H1 (cell line): ENCODE measurements at regions not wholly inside any gene's neighbourhood (a gene's known extent, or its start where the extent isn't known, plus 50 kb on each side); places are given as distances from the start of the nearest gene placed in this dataset.

Source experiments
- CTCF ChIA-PET: fragments of 300-600 bp; sonication (Branson Sonifier 250); formaldehyde crosslinking; loops from one replicate; lab custom pipeline; 2021; ENCODE audit not compliant: partially characterized antibody; lab: Charles Lee
- POLR2A ChIA-PET: fragments of 300-600 bp; sonication (Branson Sonifier 250); formaldehyde crosslinking; loops from one replicate; lab custom pipeline; 2021; ENCODE audit warnings: inconsistent platforms; ENCODE audit not compliant: partially characterized antibody; lab: Charles Lee
- DNase-seq, 2 experiments: peaks; one replicate each; pipeline versions ENCODE4 v3.0.0 to v3.0.0-alpha.2; 2010 to 2022; ENCODE audit warnings: low spot score in 2 of 2, low read depth in 1 of 2, mixed read lengths in 1 of 2
- FAIRE-seq: peaks from 2 replicates; lab custom pipeline; 2011; peaks lifted over from hg19 to GRCh38; lab: Jason Lieb, UNC
- H2AFZ ChIP-seq: 2 replicates; pipeline ENCODE4 v1.8.1; 2012; ENCODE audit warnings: low read length, inconsistent platforms
- H2AK5ac ChIP-seq: 2 replicates; pipeline ENCODE4 v1.6.1; 2013; ENCODE audit warnings: low read depth, low read length
- H2BK120ac ChIP-seq: replicated peaks from 2 replicates; pipeline ENCODE3; 2013; ENCODE audit warnings: low read depth, low read length, inconsistent platforms
- H2BK12ac ChIP-seq: 2 replicates; pipeline ENCODE4 v1.6.1; 2013; ENCODE audit warnings: low read depth, low read length
- H2BK15ac ChIP-seq: 2 replicates; pipeline ENCODE4 v1.6.1; 2013; ENCODE audit warnings: low read length
- H2BK20ac ChIP-seq: 2 replicates; pipeline ENCODE4 v1.6.1; 2013; ENCODE audit warnings: low read length
- H2BK5ac ChIP-seq: 2 replicates; pipeline ENCODE4 v1.6.1; 2013; ENCODE audit warnings: low read depth, low read length
- H3K14ac ChIP-seq: 2 replicates; pipeline ENCODE4 v1.6.1; 2013; ENCODE audit warnings: inconsistent platforms; ENCODE audit not compliant: insufficient read length
- H3K18ac ChIP-seq: 2 replicates; pipeline ENCODE4 v1.6.1; 2013; ENCODE audit warnings: low read length; ENCODE audit errors: extremely low read depth
- H3K23ac ChIP-seq: 2 replicates; pipeline ENCODE4 v1.6.1; 2013; ENCODE audit warnings: inconsistent platforms; ENCODE audit not compliant: insufficient read length
- H3K23me2 ChIP-seq: 2 replicates; pipeline ENCODE4 v1.6.1; 2013; ENCODE audit warnings: low read depth, low read length
- H3K27ac ChIP-seq: 2 replicates; pipeline ENCODE4 v1.6.1; 2011; ENCODE audit warnings: low read depth, low read length, inconsistent platforms
- H3K27me3 ChIP-seq, 4 experiments: replicated peaks in 1 of 4; 1 replicate in 1 of 4; 2 replicates in 3 of 4; pipeline versions ENCODE4 v1.6.1 to v1.8.1; 2011 to 2013; ENCODE audit warnings: low read length in 3 of 4, mild to moderate bottlenecking in 3 of 4, inconsistent platforms in 2 of 4, mixed read lengths in 2 of 4, moderate library complexity in 1 of 4; ENCODE audit not compliant: control insufficient read depth in 3 of 4, insufficient read depth in 3 of 4; ENCODE audit errors: extremely low read depth in 1 of 4
- H3K36me3 ChIP-seq, 4 experiments: 2 replicates each; pipeline versions ENCODE4 v1.6.1 to v1.8.1; 2011 to 2013; ENCODE audit warnings: mild to moderate bottlenecking in 4 of 4, low read length in 3 of 4, moderate library complexity in 2 of 4, control low read depth in 1 of 4, inconsistent platforms in 1 of 4; ENCODE audit not compliant: insufficient read depth in 4 of 4, control insufficient read depth in 2 of 4
- H3K4ac ChIP-seq: replicated peaks from 2 replicates; pipeline ENCODE3; 2013; ENCODE audit warnings: low read length, low read depth, mixed read lengths, inconsistent platforms; ENCODE audit not compliant: insufficient read length
- H3K4me1 ChIP-seq, 4 experiments: replicated peaks in 1 of 4; 1 replicate in 1 of 4; 2 replicates in 3 of 4; pipeline versions ENCODE4 v1.6.1 to v1.8.1; 2011 to 2013; ENCODE audit warnings: low read length in 3 of 4, inconsistent platforms in 2 of 4, mixed read lengths in 1 of 4; ENCODE audit not compliant: insufficient read depth in 4 of 4, control insufficient read depth in 3 of 4
- H3K4me2 ChIP-seq, 2 experiments: 2 replicates each; pipeline versions ENCODE4 v1.6.1 to v1.8.1; 2011 to 2013; ENCODE audit warnings: low read depth in 2 of 2, low read length in 2 of 2, control low read depth in 1 of 2, inconsistent platforms in 1 of 2, mild to moderate bottlenecking in 1 of 2; ENCODE audit not compliant: insufficient read depth in 1 of 2
- H3K4me3 ChIP-seq, 4 experiments: fragments of 200-600, 300-600 bp in 1 of 4; sonication (generic), shearing (Covaris generic), sonication (Bioruptor Twin) in 1 of 4; 2 replicates each; pipeline versions ENCODE4 v1.5.1 to v1.8.1; 2011 to 2016; ENCODE audit warnings: low read length in 4 of 4, low read depth in 3 of 4, control low read depth in 2 of 4, inconsistent platforms in 2 of 4, mild to moderate bottlenecking in 2 of 4, mixed read lengths in 1 of 4, moderate library complexity in 1 of 4; ENCODE audit not compliant: insufficient read depth in 2 of 4; ENCODE audit errors: extremely low read depth in 1 of 4
- H3K56ac ChIP-seq: replicated peaks from 2 replicates; pipeline ENCODE3; 2013; ENCODE audit warnings: low read depth, mild to moderate bottlenecking, mixed read lengths, low read length, inconsistent platforms; ENCODE audit not compliant: insufficient read length
- H3K79me1 ChIP-seq: 2 replicates; pipeline ENCODE4 v1.6.1; 2013; ENCODE audit warnings: low read depth, low read length, control low read depth
- H3K79me2 ChIP-seq, 2 experiments: 2 replicates each; pipeline versions ENCODE4 v1.6.1 to v1.8.1; 2012 to 2013; ENCODE audit warnings: low read length in 2 of 2, mild to moderate bottlenecking in 2 of 2, inconsistent platforms in 1 of 2; ENCODE audit not compliant: insufficient read depth in 2 of 2, control insufficient read depth in 1 of 2
- H3K9ac ChIP-seq, 4 experiments: replicated peaks in 1 of 4; 1 replicate in 1 of 4; 2 replicates in 3 of 4; pipeline versions ENCODE4 v1.6.1 to v1.8.1; 2011 to 2013; ENCODE audit warnings: low read depth in 3 of 4, low read length in 3 of 4, control low read depth in 2 of 4, mild to moderate bottlenecking in 2 of 4, moderate library complexity in 2 of 4, inconsistent platforms in 1 of 4; ENCODE audit errors: extremely low read depth in 1 of 4
- H3K9me3 ChIP-seq, 2 experiments: 2 replicates each; pipeline versions ENCODE4 v1.6.1 to v1.8.1; 2012 to 2013; ENCODE audit warnings: mild to moderate bottlenecking in 2 of 2, moderate library complexity in 2 of 2, control low read depth in 1 of 2, inconsistent platforms in 1 of 2, low read depth in 1 of 2, low read length in 1 of 2, mixed read lengths in 1 of 2; ENCODE audit not compliant: insufficient read depth in 2 of 2
- H4K20me1 ChIP-seq, 2 experiments: replicated peaks in 1 of 2; 2 replicates each; pipeline versions ENCODE3 to v1.8.1; 2011 to 2013; ENCODE audit warnings: inconsistent platforms in 2 of 2, low read length in 2 of 2, mild to moderate bottlenecking in 1 of 2; ENCODE audit not compliant: insufficient read depth in 2 of 2, control insufficient read depth in 1 of 2
- H4K5ac ChIP-seq: 2 replicates; pipeline ENCODE4 v1.6.1; 2013; ENCODE audit warnings: low read length, low read depth, mixed read lengths, inconsistent platforms; ENCODE audit not compliant: insufficient read length
- H4K8ac ChIP-seq: 2 replicates; pipeline ENCODE4 v1.8.0; 2013; ENCODE audit warnings: mild to moderate bottlenecking, moderate library complexity, low read length, inconsistent platforms; ENCODE audit not compliant: insufficient read depth; ENCODE audit errors: extremely low read depth
- H4K91ac ChIP-seq: replicated peaks from 2 replicates; pipeline ENCODE3; 2013; ENCODE audit warnings: low read length, mixed read lengths, inconsistent platforms; ENCODE audit not compliant: insufficient read length
- BACH1 ChIP-seq: IDR thresholded peaks from 2 replicates; pipeline ENCODE4 v1.6.1; 2012; ENCODE audit warnings: low read length, improper control_type of control experiment
- JUN ChIP-seq: IDR thresholded peaks from 2 replicates; pipeline ENCODE4 v1.6.1; 2011; ENCODE audit warnings: low read depth, mild to moderate bottlenecking, improper control_type of control experiment, low read length
- MAFK ChIP-seq: IDR thresholded peaks from 2 replicates; pipeline ENCODE4 v1.6.1; 2012; ENCODE audit warnings: low read depth, mild to moderate bottlenecking, improper control_type of control experiment, low read length
- POLR2A ChIP-seq, 2 experiments: IDR thresholded peaks; 1 replicate in 1 of 2; 2 replicates in 1 of 2; pipeline ENCODE4 v1.6.1; 2011; ENCODE audit warnings: low read depth in 2 of 2, low read length in 2 of 2, mild to moderate bottlenecking in 2 of 2; ENCODE audit errors: control extremely low read depth in 1 of 2
- POLR2AphosphoS5 ChIP-seq: IDR thresholded peaks from 2 replicates; pipeline ENCODE4 v1.6.1; 2011; ENCODE audit warnings: low read depth, low read length
- RXRA ChIP-seq: IDR thresholded peaks from 2 replicates; pipeline ENCODE4 v1.6.1; 2011; ENCODE audit warnings: low read depth, mild to moderate bottlenecking, low read length, moderate library complexity; ENCODE audit not compliant: insufficient read depth
- SIX5 ChIP-seq: IDR thresholded peaks from 2 replicates; pipeline ENCODE4 v1.6.1; 2011; ENCODE audit warnings: mild to moderate bottlenecking, low read depth, low read length
- SUZ12 ChIP-seq: fragments of 200-600 bp; sonication (generic); IDR thresholded peaks from 2 replicates; pipeline ENCODE4 v1.6.1; 2012; ENCODE audit warnings: mild to moderate bottlenecking, inconsistent platforms, low read length, moderate library complexity, mixed read lengths
- TAF7 ChIP-seq: optimal IDR thresholded peaks from 2 replicates; pipeline ENCODE3; 2011; ENCODE audit warnings: low read depth, mild to moderate bottlenecking, inconsistent platforms, low read length, moderate library complexity, borderline replicate concordance
- TBP ChIP-seq: IDR thresholded peaks from 2 replicates; pipeline ENCODE4 v1.6.1; 2011; ENCODE audit warnings: low read depth, low read length, improper control_type of control experiment
- TCF12 ChIP-seq: IDR thresholded peaks from 2 replicates; pipeline ENCODE4 v1.6.1; 2011; ENCODE audit warnings: low read depth, mild to moderate bottlenecking, low read length
- ZNF274 ChIP-seq: IDR thresholded peaks from 2 replicates; pipeline ENCODE4 v1.7.0; 2012; ENCODE audit warnings: low read length, borderline replicate concordance; ENCODE audit errors: extremely low read depth
- WGBS, 2 experiments: shearing (Covaris generic) in 1 of 2; methylation state at CpG; one replicate each; pipeline versions ENCODE4 v1.1.6 to v1.1.7; 2013 to 2015; ENCODE audit warnings: low lambda C conversion rate in 2 of 2, mixed read lengths in 2 of 2, inconsistent platforms in 1 of 2, low coverage in 1 of 2, missing lambda C conversion rate in 1 of 2; ENCODE audit not compliant: insufficient replicate concordance in 2 of 2, insufficient coverage in 1 of 2, insufficient read length in 1 of 2; ENCODE audit errors: extremely low coverage in 1 of 2, missing lambda C conversion rate in 1 of 2; 5-methylcytosine and 5-hydroxymethylcytosine counted together
- TF ChIP-seq, protein P1 (sequence below), 3 experiments: IDR thresholded peaks; 1 replicate in 2 of 3; 2 replicates in 1 of 3; pipeline versions ENCODE4 v1.5.1 to v1.6.1; 2011; ENCODE audit warnings: low read length in 3 of 3, mild to moderate bottlenecking in 3 of 3, inconsistent platforms in 2 of 3, low read depth in 1 of 3, moderate library complexity in 1 of 3; ENCODE audit not compliant: insufficient read depth in 1 of 3; ENCODE audit errors: control extremely low read depth in 1 of 3

DNA sequence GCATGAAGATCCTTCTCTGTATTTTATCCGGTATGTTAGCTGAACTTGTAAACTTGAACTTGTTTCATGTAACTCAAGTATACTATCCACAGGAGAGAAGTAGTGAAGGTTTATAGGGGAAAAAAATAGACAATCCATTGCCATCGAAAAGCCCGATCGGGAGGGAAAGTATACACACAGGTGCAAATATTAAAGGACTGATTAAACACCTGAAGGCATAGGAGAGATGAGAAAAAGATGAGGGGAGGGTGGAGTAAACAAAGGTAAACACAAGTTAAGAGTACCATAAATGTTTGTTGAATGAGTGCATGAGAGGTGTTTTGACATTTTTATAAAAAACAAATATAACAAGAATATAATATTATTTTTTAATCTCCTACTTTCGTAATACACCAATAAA is 64.3 kb upstream of the CITED2 start:
- no peak overlapping the region for H4K5ac ChIP-seq
- WGBS, 2 experiments, result 89% methylated on average over 5 of the region's 5 CpGs; no CpG with 5 or more reads in 1 of the 2 experiments
- POLR2A ChIA-PET, result no interaction called here

More for the DNA sequence above, 64.3 kb upstream of the CITED2 start:
- H3K4me2 ChIP-seq, result no peak overlapping the region
- no peak overlapping the region for H3K56ac ChIP-seq
- H3K23me2 ChIP-seq, result no peaks in the 10 kb centered on the region
- no peak overlapping the region for H3K9ac ChIP-seq
- no peak overlapping the region for H3K14ac ChIP-seq
- H3K4me3 ChIP-seq, result no peak overlapping the region
- H3K18ac ChIP-seq, result no peak overlapping the region
- H2BK5ac ChIP-seq, result no peak overlapping the region
- no peaks in the 10 kb centered on the region for H4K20me1 ChIP-seq
- CTCF ChIA-PET, result interaction anchor here (1.3 kb wide), 1 partner anchor 16 kb away, joined by 3 read pairs; no protein-coding TSS in a partner anchor
- H3K4me1 ChIP-seq, result no peaks in the 10 kb centered on the region
- H2AK5ac ChIP-seq, result no peak overlapping the region
- H3K36me3 ChIP-seq, result no peaks in the 10 kb centered on the region
- H2BK20ac ChIP-seq, result no peak overlapping the region
- H3K79me2 ChIP-seq, result no peaks in the 10 kb centered on the region
- H4K8ac ChIP-seq, result no peak overlapping the region
- no peaks in the 10 kb centered on the region for H3K27me3 ChIP-seq
- H4K91ac ChIP-seq, result no peak overlapping the region
- H2AFZ ChIP-seq, result no peak overlapping the region
- H2BK120ac ChIP-seq, result no peak overlapping the region
- H3K23ac ChIP-seq, result no peak overlapping the region
- H2BK15ac ChIP-seq, result no peak overlapping the region
- no peak overlapping the region for H3K4ac ChIP-seq
- no peaks in the 10 kb centered on the region for H3K9me3 ChIP-seq
- H2BK12ac ChIP-seq, result no peak overlapping the region
- H3K27ac ChIP-seq, result no peak overlapping the region
- FAIRE-seq (no peak), DNase-seq (no peak)
- TF ChIP-seq JUN (no peak), BACH1 (no peak), TBP (no peak), SIX5 (no peak), POLR2A (IDR thresholded peaks at IDR 0.05; ENCODE audit: control extremely low read depth in 1 of 2, low read depth in 2 of 2, low read length in 2 of 2) (no peak), MAFK (no peak), ZNF274 (no peak), TAF7 (no peak), RXRA (no peak), POLR2AphosphoS5 (no peak), SUZ12 (no peak), TCF12 (no peak)
- TF ChIP-seq, protein P1, sequence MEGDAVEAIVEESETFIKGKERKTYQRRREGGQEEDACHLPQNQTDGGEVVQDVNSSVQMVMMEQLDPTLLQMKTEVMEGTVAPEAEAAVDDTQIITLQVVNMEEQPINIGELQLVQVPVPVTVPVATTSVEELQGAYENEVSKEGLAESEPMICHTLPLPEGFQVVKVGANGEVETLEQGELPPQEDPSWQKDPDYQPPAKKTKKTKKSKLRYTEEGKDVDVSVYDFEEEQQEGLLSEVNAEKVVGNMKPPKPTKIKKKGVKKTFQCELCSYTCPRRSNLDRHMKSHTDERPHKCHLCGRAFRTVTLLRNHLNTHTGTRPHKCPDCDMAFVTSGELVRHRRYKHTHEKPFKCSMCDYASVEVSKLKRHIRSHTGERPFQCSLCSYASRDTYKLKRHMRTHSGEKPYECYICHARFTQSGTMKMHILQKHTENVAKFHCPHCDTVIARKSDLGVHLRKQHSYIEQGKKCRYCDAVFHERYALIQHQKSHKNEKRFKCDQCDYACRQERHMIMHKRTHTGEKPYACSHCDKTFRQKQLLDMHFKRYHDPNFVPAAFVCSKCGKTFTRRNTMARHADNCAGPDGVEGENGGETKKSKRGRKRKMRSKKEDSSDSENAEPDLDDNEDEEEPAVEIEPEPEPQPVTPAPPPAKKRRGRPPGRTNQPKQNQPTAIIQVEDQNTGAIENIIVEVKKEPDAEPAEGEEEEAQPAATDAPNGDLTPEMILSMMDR (IDR thresholded peaks at IDR 0.05; ENCODE audit: control extremely low read depth in 1 of 3, insufficient read depth in 1 of 3, low read depth in 1 of 3, low read length in 3 of 3), result no peak
- H3K79me1 ChIP-seq, result no peaks in the 10 kb centered on the region
